H1 (cell line): ENCODE measurements at regions not wholly inside any gene's neighbourhood (a gene's known extent, or its start where the extent isn't known, plus 50 kb on each side); places are given as distances from the start of the nearest gene placed in this dataset.

Source experiments
- CTCF ChIA-PET: fragments of 300-600 bp; sonication (Branson Sonifier 250); formaldehyde crosslinking; loops from one replicate; lab custom pipeline; 2021; ENCODE audit not compliant: partially characterized antibody; lab: Charles Lee
- POLR2A ChIA-PET: fragments of 300-600 bp; sonication (Branson Sonifier 250); formaldehyde crosslinking; loops from one replicate; lab custom pipeline; 2021; ENCODE audit warnings: inconsistent platforms; ENCODE audit not compliant: partially characterized antibody; lab: Charles Lee
- DNase-seq, 2 experiments: peaks; one replicate each; pipeline versions ENCODE4 v3.0.0 to v3.0.0-alpha.2; 2010 to 2022; ENCODE audit warnings: low spot score in 2 of 2, low read depth in 1 of 2, mixed read lengths in 1 of 2
- FAIRE-seq: peaks from 2 replicates; lab custom pipeline; 2011; peaks lifted over from hg19 to GRCh38; lab: Jason Lieb, UNC
- H2AFZ ChIP-seq: 2 replicates; pipeline ENCODE4 v1.8.1; 2012; ENCODE audit warnings: low read length, inconsistent platforms
- H2AK5ac ChIP-seq: 2 replicates; pipeline ENCODE4 v1.6.1; 2013; ENCODE audit warnings: low read depth, low read length
- H2BK120ac ChIP-seq: replicated peaks from 2 replicates; pipeline ENCODE3; 2013; ENCODE audit warnings: low read depth, low read length, inconsistent platforms
- H2BK12ac ChIP-seq: 2 replicates; pipeline ENCODE4 v1.6.1; 2013; ENCODE audit warnings: low read depth, low read length
- H2BK15ac ChIP-seq: 2 replicates; pipeline ENCODE4 v1.6.1; 2013; ENCODE audit warnings: low read length
- H2BK20ac ChIP-seq: 2 replicates; pipeline ENCODE4 v1.6.1; 2013; ENCODE audit warnings: low read length
- H2BK5ac ChIP-seq: 2 replicates; pipeline ENCODE4 v1.6.1; 2013; ENCODE audit warnings: low read depth, low read length
- H3K14ac ChIP-seq: 2 replicates; pipeline ENCODE4 v1.6.1; 2013; ENCODE audit warnings: inconsistent platforms; ENCODE audit not compliant: insufficient read length
- H3K18ac ChIP-seq: 2 replicates; pipeline ENCODE4 v1.6.1; 2013; ENCODE audit warnings: low read length; ENCODE audit errors: extremely low read depth
- H3K23ac ChIP-seq: 2 replicates; pipeline ENCODE4 v1.6.1; 2013; ENCODE audit warnings: inconsistent platforms; ENCODE audit not compliant: insufficient read length
- H3K23me2 ChIP-seq: 2 replicates; pipeline ENCODE4 v1.6.1; 2013; ENCODE audit warnings: low read depth, low read length
- H3K27ac ChIP-seq: 2 replicates; pipeline ENCODE4 v1.6.1; 2011; ENCODE audit warnings: low read depth, low read length, inconsistent platforms
- H3K27me3 ChIP-seq, 4 experiments: replicated peaks in 1 of 4; 1 replicate in 1 of 4; 2 replicates in 3 of 4; pipeline versions ENCODE4 v1.6.1 to v1.8.1; 2011 to 2013; ENCODE audit warnings: low read length in 3 of 4, mild to moderate bottlenecking in 3 of 4, inconsistent platforms in 2 of 4, mixed read lengths in 2 of 4, moderate library complexity in 1 of 4; ENCODE audit not compliant: control insufficient read depth in 3 of 4, insufficient read depth in 3 of 4; ENCODE audit errors: extremely low read depth in 1 of 4
- H3K36me3 ChIP-seq, 4 experiments: 2 replicates each; pipeline versions ENCODE4 v1.6.1 to v1.8.1; 2011 to 2013; ENCODE audit warnings: mild to moderate bottlenecking in 4 of 4, low read length in 3 of 4, moderate library complexity in 2 of 4, control low read depth in 1 of 4, inconsistent platforms in 1 of 4; ENCODE audit not compliant: insufficient read depth in 4 of 4, control insufficient read depth in 2 of 4
- H3K4ac ChIP-seq: replicated peaks from 2 replicates; pipeline ENCODE3; 2013; ENCODE audit warnings: low read length, low read depth, mixed read lengths, inconsistent platforms; ENCODE audit not compliant: insufficient read length
- H3K4me1 ChIP-seq, 4 experiments: replicated peaks in 1 of 4; 1 replicate in 1 of 4; 2 replicates in 3 of 4; pipeline versions ENCODE4 v1.6.1 to v1.8.1; 2011 to 2013; ENCODE audit warnings: low read length in 3 of 4, inconsistent platforms in 2 of 4, mixed read lengths in 1 of 4; ENCODE audit not compliant: insufficient read depth in 4 of 4, control insufficient read depth in 3 of 4
- H3K4me2 ChIP-seq, 2 experiments: 2 replicates each; pipeline versions ENCODE4 v1.6.1 to v1.8.1; 2011 to 2013; ENCODE audit warnings: low read depth in 2 of 2, low read length in 2 of 2, control low read depth in 1 of 2, inconsistent platforms in 1 of 2, mild to moderate bottlenecking in 1 of 2; ENCODE audit not compliant: insufficient read depth in 1 of 2
- H3K4me3 ChIP-seq, 4 experiments: fragments of 200-600, 300-600 bp in 1 of 4; sonication (generic), shearing (Covaris generic), sonication (Bioruptor Twin) in 1 of 4; 2 replicates each; pipeline versions ENCODE4 v1.5.1 to v1.8.1; 2011 to 2016; ENCODE audit warnings: low read length in 4 of 4, low read depth in 3 of 4, control low read depth in 2 of 4, inconsistent platforms in 2 of 4, mild to moderate bottlenecking in 2 of 4, mixed read lengths in 1 of 4, moderate library complexity in 1 of 4; ENCODE audit not compliant: insufficient read depth in 2 of 4; ENCODE audit errors: extremely low read depth in 1 of 4
- H3K56ac ChIP-seq: replicated peaks from 2 replicates; pipeline ENCODE3; 2013; ENCODE audit warnings: low read depth, mild to moderate bottlenecking, mixed read lengths, low read length, inconsistent platforms; ENCODE audit not compliant: insufficient read length
- H3K79me1 ChIP-seq: 2 replicates; pipeline ENCODE4 v1.6.1; 2013; ENCODE audit warnings: low read depth, low read length, control low read depth
- H3K79me2 ChIP-seq, 2 experiments: 2 replicates each; pipeline versions ENCODE4 v1.6.1 to v1.8.1; 2012 to 2013; ENCODE audit warnings: low read length in 2 of 2, mild to moderate bottlenecking in 2 of 2, inconsistent platforms in 1 of 2; ENCODE audit not compliant: insufficient read depth in 2 of 2, control insufficient read depth in 1 of 2
- H3K9ac ChIP-seq, 4 experiments: replicated peaks in 1 of 4; 1 replicate in 1 of 4; 2 replicates in 3 of 4; pipeline versions ENCODE4 v1.6.1 to v1.8.1; 2011 to 2013; ENCODE audit warnings: low read depth in 3 of 4, low read length in 3 of 4, control low read depth in 2 of 4, mild to moderate bottlenecking in 2 of 4, moderate library complexity in 2 of 4, inconsistent platforms in 1 of 4; ENCODE audit errors: extremely low read depth in 1 of 4
- H3K9me3 ChIP-seq, 2 experiments: 2 replicates each; pipeline versions ENCODE4 v1.6.1 to v1.8.1; 2012 to 2013; ENCODE audit warnings: mild to moderate bottlenecking in 2 of 2, moderate library complexity in 2 of 2, control low read depth in 1 of 2, inconsistent platforms in 1 of 2, low read depth in 1 of 2, low read length in 1 of 2, mixed read lengths in 1 of 2; ENCODE audit not compliant: insufficient read depth in 2 of 2
- H4K20me1 ChIP-seq, 2 experiments: replicated peaks in 1 of 2; 2 replicates each; pipeline versions ENCODE3 to v1.8.1; 2011 to 2013; ENCODE audit warnings: inconsistent platforms in 2 of 2, low read length in 2 of 2, mild to moderate bottlenecking in 1 of 2; ENCODE audit not compliant: insufficient read depth in 2 of 2, control insufficient read depth in 1 of 2
- H4K5ac ChIP-seq: 2 replicates; pipeline ENCODE4 v1.6.1; 2013; ENCODE audit warnings: low read length, low read depth, mixed read lengths, inconsistent platforms; ENCODE audit not compliant: insufficient read length
- H4K8ac ChIP-seq: 2 replicates; pipeline ENCODE4 v1.8.0; 2013; ENCODE audit warnings: mild to moderate bottlenecking, moderate library complexity, low read length, inconsistent platforms; ENCODE audit not compliant: insufficient read depth; ENCODE audit errors: extremely low read depth
- H4K91ac ChIP-seq: replicated peaks from 2 replicates; pipeline ENCODE3; 2013; ENCODE audit warnings: low read length, mixed read lengths, inconsistent platforms; ENCODE audit not compliant: insufficient read length
- BCL11A ChIP-seq, 2 experiments: IDR thresholded peaks; one replicate each; pipeline ENCODE4 v1.6.1; 2011; ENCODE audit warnings: low read depth in 2 of 2, low read length in 2 of 2, mild to moderate bottlenecking in 2 of 2
- E2F6 ChIP-seq: IDR thresholded peaks from 2 replicates; pipeline ENCODE4 v1.6.1; 2012; ENCODE audit warnings: inconsistent platforms
- EP300 ChIP-seq, 2 experiments: IDR thresholded peaks; 1 replicate in 1 of 2; 2 replicates in 1 of 2; pipeline ENCODE4 v1.6.1; 2011 to 2012; ENCODE audit warnings: low read depth in 2 of 2, low read length in 2 of 2, mild to moderate bottlenecking in 2 of 2, borderline replicate concordance in 1 of 2, inconsistent platforms in 1 of 2, moderate library complexity in 1 of 2
- GTF2F1 ChIP-seq: IDR thresholded peaks from 2 replicates; pipeline ENCODE4 v1.6.1; 2012; ENCODE audit warnings: low read depth, low read length, improper control_type of control experiment, borderline replicate concordance
- JUN ChIP-seq: IDR thresholded peaks from 2 replicates; pipeline ENCODE4 v1.6.1; 2011; ENCODE audit warnings: low read depth, mild to moderate bottlenecking, improper control_type of control experiment, low read length
- MAX ChIP-seq: IDR thresholded peaks from 2 replicates; pipeline ENCODE4 v1.6.1; 2012; ENCODE audit warnings: inconsistent platforms
- POLR2A ChIP-seq, 2 experiments: IDR thresholded peaks; 1 replicate in 1 of 2; 2 replicates in 1 of 2; pipeline ENCODE4 v1.6.1; 2011; ENCODE audit warnings: low read depth in 2 of 2, low read length in 2 of 2, mild to moderate bottlenecking in 2 of 2; ENCODE audit errors: control extremely low read depth in 1 of 2
- TAF7 ChIP-seq: optimal IDR thresholded peaks from 2 replicates; pipeline ENCODE3; 2011; ENCODE audit warnings: low read depth, mild to moderate bottlenecking, inconsistent platforms, low read length, moderate library complexity, borderline replicate concordance
- WGBS, 2 experiments: shearing (Covaris generic) in 1 of 2; methylation state at CpG; one replicate each; pipeline versions ENCODE4 v1.1.6 to v1.1.7; 2013 to 2015; ENCODE audit warnings: low lambda C conversion rate in 2 of 2, mixed read lengths in 2 of 2, inconsistent platforms in 1 of 2, low coverage in 1 of 2, missing lambda C conversion rate in 1 of 2; ENCODE audit not compliant: insufficient replicate concordance in 2 of 2, insufficient coverage in 1 of 2, insufficient read length in 1 of 2; ENCODE audit errors: extremely low coverage in 1 of 2, missing lambda C conversion rate in 1 of 2; 5-methylcytosine and 5-hydroxymethylcytosine counted together

- no peak overlapping the region for H3K23ac ChIP-seq
- H4K5ac ChIP-seq = no peak overlapping the region
- H3K36me3 ChIP-seq = no peaks in the 10 kb centered on the region
- H3K79me2 ChIP-seq = no peaks in the 10 kb centered on the region
- no peak overlapping the region for H3K18ac ChIP-seq
- H2BK120ac ChIP-seq = no peak overlapping the region
- peaks cover 0 to 6% (median 3%) of the 10 kb centered on the region in 4 experiments; a peak in 4 of 7 replicates for H3K27me3 ChIP-seq
- no peak overlapping the region for H3K14ac ChIP-seq
- no peaks in the 10 kb centered on the region for H3K4me1 ChIP-seq
- no peak overlapping the region for H2AK5ac ChIP-seq
- no peak overlapping the region for H3K56ac ChIP-seq
- no peak overlapping the region for H2AFZ ChIP-seq
- H3K27ac ChIP-seq = no peak overlapping the region
- H3K4me2 ChIP-seq = no peak overlapping the region
- no peak overlapping the region for H3K9ac ChIP-seq
- H2BK15ac ChIP-seq = no peak overlapping the region
- H3K4ac ChIP-seq = no peak overlapping the region
- H2BK20ac ChIP-seq = no peak overlapping the region
- no peak overlapping the region for H2BK12ac ChIP-seq
- H4K20me1 ChIP-seq = no peaks in the 10 kb centered on the region
- H4K8ac ChIP-seq = no peak overlapping the region
- FAIRE-seq (no peak), DNase-seq (no peak)
- H3K23me2 ChIP-seq = no peaks in the 10 kb centered on the region
- ChIA-PET POLR2A (no interaction called here), CTCF (no interaction called here)
- H3K79me1 ChIP-seq = no peaks in the 10 kb centered on the region
- H3K9me3 ChIP-seq = no peaks in the 10 kb centered on the region
- 86% methylated on average over 1 of the region's 1 CpG; no CpG with 5 or more reads in 1 of the 2 experiments for WGBS, 2 experiments
- no peak overlapping the region for H4K91ac ChIP-seq
- H2BK5ac ChIP-seq = no peak overlapping the region
- no peak overlapping the region for H3K4me3 ChIP-seq
- no peak for TF ChIP-seq TAF7
- no peak for TF ChIP-seq POLR2A (IDR thresholded peaks at IDR 0.05; ENCODE audit: control extremely low read depth in 1 of 2, low read depth in 2 of 2, low read length in 2 of 2)
- no peak for TF ChIP-seq MAX
- TF ChIP-seq GTF2F1 = no peak
- TF ChIP-seq E2F6 = no peak
- no peak for TF ChIP-seq EP300 (IDR thresholded peaks at IDR 0.05; ENCODE audit: borderline replicate concordance in 1 of 2, low read depth in 2 of 2, low read length in 2 of 2)
- TF ChIP-seq BCL11A (IDR thresholded peaks at IDR 0.05; ENCODE audit: low read depth in 2 of 2, low read length in 2 of 2) = no peak
- no peak for TF ChIP-seq JUN
Observed at GRCh38 chr1:57672346-57673140, 248.7 kb upstream of the DAB1 start.
